ENCODE measurements at regions not wholly inside any gene's neighbourhood (a gene's known extent, or its start where the extent isn't known, plus 50 kb on each side); places are given as distances from the start of the nearest gene placed in this dataset.
"Not testable (repeated sequence)": the region's sequence is repeated elsewhere in the genome, so short reads cannot be mapped to it uniquely, and the experiment has no call there.

- ATAC-seq (ENCODE audit: low read depth) (no peak), DNase-seq (ENCODE audit: low spot score) (no peak)
These were observed 139.1 kb upstream of the STK32A start for GRCh38 chr5:147095740-147096139.

GRCh38 chr5:147098233-147098790, 136.5 kb upstream of the STK32A start:
- DNase-seq (ENCODE audit: low spot score) = no peak
- TF ChIP-seq CTCF (IDR thresholded peaks at IDR 0.05; ENCODE audit: poor library complexity, severe bottlenecking) = peak; percentile 45
- no peak for ATAC-seq (ENCODE audit: low read depth)
- H3K9me3 ChIP-seq (ENCODE audit: severe bottlenecking) = no peaks in the 10 kb centered on the region
- H3K27me3 ChIP-seq (ENCODE audit: insufficient read depth, poor library complexity, severe bottlenecking) = peaks cover 7% of the 10 kb centered on the region
- H3K4me1 ChIP-seq (ENCODE audit: insufficient read depth, poor library complexity, severe bottlenecking) = no peaks in the 10 kb centered on the region
- H3K4me3 ChIP-seq (ENCODE audit: severe bottlenecking) = no peak overlapping the region
- no peaks in the 10 kb centered on the region for H3K36me3 ChIP-seq (ENCODE audit: low read depth)
- H3K27ac ChIP-seq (ENCODE audit: poor library complexity, severe bottlenecking) = no peak overlapping the region

More at GRCh38 chr5:147095740-147096139, 139.1 kb upstream of the STK32A start:
- no peak overlapping the region for H3K27ac ChIP-seq (ENCODE audit: poor library complexity, severe bottlenecking)
- H3K36me3 ChIP-seq (ENCODE audit: low read depth) = no peaks in the 10 kb centered on the region
- TF ChIP-seq CTCF (IDR thresholded peaks at IDR 0.05; ENCODE audit: poor library complexity, severe bottlenecking) = no peak
- no peak overlapping the region for H3K4me3 ChIP-seq (ENCODE audit: severe bottlenecking)
- no peaks in the 10 kb centered on the region for H3K9me3 ChIP-seq (ENCODE audit: severe bottlenecking)
- H3K4me1 ChIP-seq (ENCODE audit: insufficient read depth, poor library complexity, severe bottlenecking) = no peaks in the 10 kb centered on the region
- H3K27me3 ChIP-seq (ENCODE audit: insufficient read depth, poor library complexity, severe bottlenecking) = peaks cover 8% of the 10 kb centered on the region

- Histone ChIP-seq H3K27me3 (ENCODE audit: insufficient read depth, poor library complexity, severe bottlenecking) (no peaks in the 10 kb centered on the region), H3K9me3 (ENCODE audit: severe bottlenecking) (no peaks in the 10 kb centered on the region), H3K36me3 (ENCODE audit: low read depth) (no peaks in the 10 kb centered on the region), H3K27ac (ENCODE audit: poor library complexity, severe bottlenecking) (no peak overlapping the region), H3K4me1 (ENCODE audit: insufficient read depth, poor library complexity, severe bottlenecking) (no peaks in the 10 kb centered on the region), H3K4me3 (ENCODE audit: severe bottlenecking) (no peak overlapping the region)
- ATAC-seq (ENCODE audit: low read depth) (peak; percentile 56; the same call in 2 of the 3 replicates), DNase-seq (ENCODE audit: low spot score) (no peak)
- TF ChIP-seq CTCF (IDR thresholded peaks at IDR 0.05; ENCODE audit: poor library complexity, severe bottlenecking) = no peak
These were observed 133.0 kb upstream of the STK32A start for GRCh38 chr5:147101659-147102369.

- H3K27me3 ChIP-seq (ENCODE audit: insufficient read depth, poor library complexity, severe bottlenecking) = no peaks in the 10 kb centered on the region
- H3K4me3 ChIP-seq (ENCODE audit: severe bottlenecking) = no peak overlapping the region
- no peaks in the 10 kb centered on the region for H3K9me3 ChIP-seq (ENCODE audit: severe bottlenecking)
- ATAC-seq (ENCODE audit: low read depth) (no peak), DNase-seq (ENCODE audit: low spot score) (no peak)
- no peak overlapping the region for H3K27ac ChIP-seq (ENCODE audit: poor library complexity, severe bottlenecking)
- no peak for TF ChIP-seq CTCF (IDR thresholded peaks at IDR 0.05; ENCODE audit: poor library complexity, severe bottlenecking)
- H3K4me1 ChIP-seq (ENCODE audit: insufficient read depth, poor library complexity, severe bottlenecking) = no peaks in the 10 kb centered on the region
- H3K36me3 ChIP-seq (ENCODE audit: low read depth) = no peaks in the 10 kb centered on the region
These were observed 121.9 kb upstream of the STK32A start for GRCh38 chr5:147112899-147113298.

- Histone ChIP-seq H3K27ac (ENCODE audit: poor library complexity, severe bottlenecking) (no peak overlapping the region), H3K36me3 (ENCODE audit: low read depth) (no peaks in the 10 kb centered on the region), H3K4me3 (ENCODE audit: severe bottlenecking) (no peak overlapping the region), H3K9me3 (ENCODE audit: severe bottlenecking) (no peaks in the 10 kb centered on the region), H3K27me3 (ENCODE audit: insufficient read depth, poor library complexity, severe bottlenecking) (no peaks in the 10 kb centered on the region), H3K4me1 (ENCODE audit: insufficient read depth, poor library complexity, severe bottlenecking) (no peaks in the 10 kb centered on the region)
- DNase-seq (ENCODE audit: low spot score) (no peak), ATAC-seq (ENCODE audit: low read depth) (no peak)
- TF ChIP-seq CTCF (IDR thresholded peaks at IDR 0.05; ENCODE audit: poor library complexity, severe bottlenecking) = no peak
These were observed 120.9 kb upstream of the STK32A start for GRCh38 chr5:147113967-147114366.

GRCh38 chr5:147139759-147140158, 95.1 kb upstream of the STK32A start:
- not testable (repeated sequence) for H3K27me3 ChIP-seq (ENCODE audit: insufficient read depth, poor library complexity, severe bottlenecking); ATAC-seq (ENCODE audit: low read depth); H3K9me3 ChIP-seq (ENCODE audit: severe bottlenecking); H3K4me3 ChIP-seq (ENCODE audit: severe bottlenecking); DNase-seq (ENCODE audit: low spot score); H3K36me3 ChIP-seq (ENCODE audit: low read depth); H3K4me1 ChIP-seq (ENCODE audit: insufficient read depth, poor library complexity, severe bottlenecking); H3K27ac ChIP-seq (ENCODE audit: poor library complexity, severe bottlenecking)
